GM12892 (cell line): ENCODE measurements at regions not wholly inside any gene's neighbourhood (a gene's known extent, or its start where the extent isn't known, plus 50 kb on each side); places are given as distances from the start of the nearest gene placed in this dataset.

ENCODE experiments used
- POLR2A ChIP-seq: IDR thresholded peaks from 2 replicates; pipeline ENCODE4 v1.6.1; 2011; ENCODE audit warnings: low read depth, low read length, control low read depth
- POLR2AphosphoS5 ChIP-seq: IDR thresholded peaks from 2 replicates; pipeline ENCODE4 v1.6.1; 2011; ENCODE audit warnings: low read depth, low read length, control low read depth
- TAF1 ChIP-seq: IDR thresholded peaks from 2 replicates; pipeline ENCODE4 v1.6.1; 2011; ENCODE audit warnings: low read depth, mild to moderate bottlenecking, control low read depth, low read length, borderline replicate concordance

DNA sequence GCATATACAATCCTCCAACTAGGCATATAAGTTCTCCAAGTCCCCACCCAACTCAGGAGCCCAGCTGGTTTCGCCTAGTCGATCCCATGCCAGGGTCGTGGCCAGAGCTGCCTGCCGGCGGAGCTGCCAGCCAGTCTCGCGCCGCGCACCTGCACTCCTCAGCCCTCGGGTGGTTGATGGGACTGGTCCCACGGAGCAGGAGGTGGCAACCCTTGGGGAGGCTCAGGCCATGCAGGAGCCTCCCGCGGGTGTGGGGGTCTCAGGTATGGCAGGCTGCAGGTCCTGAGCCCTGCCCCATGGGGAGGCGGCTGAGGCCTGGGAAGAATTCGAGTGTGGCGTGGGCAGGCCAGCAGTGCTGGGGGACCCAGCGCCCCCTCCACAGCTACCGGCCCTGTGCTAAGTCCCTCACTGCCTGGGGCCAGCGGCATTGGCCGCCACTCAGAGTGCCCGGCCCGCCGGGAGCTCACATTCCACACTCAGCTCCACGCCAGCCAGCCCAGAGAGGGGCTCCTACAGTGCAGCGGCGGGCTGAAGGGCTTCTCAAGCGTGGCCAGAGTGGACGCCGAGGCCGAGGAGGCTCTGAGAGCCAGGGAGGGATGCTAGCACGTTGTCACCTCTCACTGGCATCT is 1086.4 kb upstream of the PCDH10 start:
- TF ChIP-seq POLR2A = no peak
- no peak for TF ChIP-seq TAF1
- no peak for TF ChIP-seq POLR2AphosphoS5
